HepG2 (cell line): ENCODE measurements at regions not wholly inside any gene's neighbourhood (a gene's known extent, or its start where the extent isn't known, plus 50 kb on each side); places are given as distances from the start of the nearest gene placed in this dataset.

Source experiments
- ATAC-seq: fragments of 200-7000 bp; cut with Tn5 transposase; 3 replicates; pipeline ENCODE4 v1.9.1; 2020; ENCODE audit warnings: mild to moderate bottlenecking, moderate library complexity
- BruUV-seq: library from RNA; stranded (reverse); fragments of 400-500 nt; replicated peaks from 2 replicates; lab custom pipeline; 2021; lab: Mats Ljungman, UMichigan
- CTCF ChIA-PET: fragments of 300-600 bp; formaldehyde crosslinking; extraction: SDS; loops from one replicate; lab custom pipeline; 2021; ENCODE audit warnings: low total read pairs, inconsistent platforms, low intra/inter-chr PET ratio; lab: Yijun Ruan, JAX
- POLR2A ChIA-PET: fragments of 350-600 bp; sonication (Branson Sonifier 250); formaldehyde crosslinking; loops from one replicate; lab custom pipeline; 2020; ENCODE audit warnings: antibody characterized with exemption, inconsistent platforms; lab: Yijun Ruan, JAX
- DNase-seq: peaks from one replicate; pipeline ENCODE4 v3.0.0-alpha.2; 2015; ENCODE audit warnings: low spot score
- FAIRE-seq: peaks from 3 replicates; lab custom pipeline; 2011; peaks lifted over from hg19 to GRCh38; lab: Jason Lieb, UNC
- H2AFZ ChIP-seq: one replicate; pipeline ENCODE4 v1.6.1; 2011; ENCODE audit warnings: low read length, inconsistent platforms
- H3K27ac ChIP-seq: fragments of 300-600 bp; 3 replicates; pipeline ENCODE4 v1.8.0; 2011; ENCODE audit warnings: mixed run types, mild to moderate bottlenecking, mixed read lengths, low read length, inconsistent platforms; ENCODE audit not compliant: insufficient read depth; ENCODE audit errors: extremely low read length
- H3K27me3 ChIP-seq, 2 experiments: fragments of 200-600 bp in 1 of 2; 2 replicates in 1 of 2; 3 replicates in 1 of 2; pipeline versions ENCODE4 v1.6.0 to v1.8.0; 2011; ENCODE audit warnings: low read length in 2 of 2, mild to moderate bottlenecking in 2 of 2, moderate library complexity in 2 of 2, inconsistent platforms in 1 of 2; ENCODE audit not compliant: insufficient read depth in 2 of 2, control insufficient read depth in 1 of 2
- H3K36me3 ChIP-seq, 2 experiments: fragments of 200-600 bp in 1 of 2; replicated peaks in 1 of 2; 2 replicates in 1 of 2; 3 replicates in 1 of 2; pipeline versions ENCODE4 v1.5.1 to v1.8.0; 2011; ENCODE audit warnings: low read length in 2 of 2, inconsistent platforms in 1 of 2; ENCODE audit not compliant: insufficient read depth in 2 of 2, control insufficient read depth in 1 of 2
- H3K4me1 ChIP-seq: 2 replicates; pipeline ENCODE4 v1.5.1; 2012; ENCODE audit warnings: low read length, inconsistent platforms; ENCODE audit not compliant: insufficient read depth
- H3K4me2 ChIP-seq: 2 replicates; pipeline ENCODE4 v1.6.0; 2011; ENCODE audit warnings: low read depth, low read length, inconsistent platforms
- H3K4me3 ChIP-seq, 3 experiments: fragments of 200-600 bp in 1 of 3; sonication (generic), shearing (Covaris generic) in 1 of 3; replicated peaks in 1 of 3; 2 replicates each; pipeline ENCODE4 v1.5.1; 2011 to 2016; ENCODE audit warnings: low read length in 3 of 3, inconsistent platforms in 2 of 3, low read depth in 2 of 3, mild to moderate bottlenecking in 2 of 3, control low read depth in 1 of 3, mixed read lengths in 1 of 3; ENCODE audit not compliant: insufficient read depth in 1 of 3
- H3K79me2 ChIP-seq: one replicate; pipeline ENCODE4 v1.6.1; 2011; ENCODE audit warnings: low read length, inconsistent platforms; ENCODE audit not compliant: insufficient read depth
- H3K9ac ChIP-seq: 2 replicates; pipeline ENCODE4 v1.6.0; 2011; ENCODE audit warnings: mild to moderate bottlenecking, low read depth, low read length, inconsistent platforms; ENCODE audit not compliant: insufficient read depth
- H3K9me3 ChIP-seq: 2 replicates; pipeline ENCODE4 v1.5.1; 2012; ENCODE audit warnings: mild to moderate bottlenecking, low read length
- H4K20me1 ChIP-seq: 2 replicates; pipeline ENCODE4 v1.6.0; 2011; ENCODE audit warnings: inconsistent platforms, mild to moderate bottlenecking, low read length, moderate library complexity; ENCODE audit not compliant: insufficient read depth
- CEBPB ChIP-seq: IDR thresholded peaks from 2 replicates; pipeline ENCODE4 v1.6.1; 2011; ENCODE audit warnings: low read depth, low read length, improper control_type of control experiment, borderline replicate concordance
- CREM ChIP-seq, 2 experiments: sonication (generic) in 1 of 2; formaldehyde crosslinking in 1 of 2; IDR thresholded peaks; 2 replicates each; pipeline versions ENCODE4 v1.4.0 to v1.6.1; 2016 to 2020; ENCODE audit warnings: antibody characterized with exemption in 1 of 2, mild to moderate bottlenecking in 1 of 2, missing genetic modification reagents in 1 of 2
- FOXA1 ChIP-seq, 2 experiments: fragments of 450-650 bp in 1 of 2; sonication (generic) in 1 of 2; formaldehyde crosslinking in 1 of 2; IDR thresholded peaks; 2 replicates each; pipeline versions ENCODE4 v1.4.0 to v1.6.1; 2016 to 2020; ENCODE audit warnings: missing genetic modification reagents in 1 of 2
- KLF11 ChIP-seq: IDR thresholded peaks from 2 replicates; pipeline ENCODE4 v1.6.1; 2016; ENCODE audit warnings: missing compliant biosample characterization
- SP2 ChIP-seq: sonication (generic); formaldehyde crosslinking; IDR thresholded peaks from 2 replicates; pipeline ENCODE4 v1.5.1; 2020; ENCODE audit warnings: mild to moderate bottlenecking, missing genetic modification reagents
- TBL1XR1 ChIP-seq: fragments of 150-350 bp; IDR thresholded peaks from 2 replicates; pipeline ENCODE4 v1.6.1; 2014; ENCODE audit warnings: borderline replicate concordance, low read length; ENCODE audit not compliant: partially characterized antibody
- TCF7 ChIP-seq: sonication (generic); IDR thresholded peaks from 2 replicates; pipeline ENCODE4 v1.6.1; 2016; ENCODE audit warnings: antibody characterized with exemption, low read depth
- TCF7L2 ChIP-seq: IDR thresholded peaks from 2 replicates; pipeline ENCODE4 v1.6.1; 2011; ENCODE audit warnings: mild to moderate bottlenecking, low read depth, low read length, moderate library complexity
- TSC22D2 ChIP-seq: sonication (generic); formaldehyde crosslinking; IDR thresholded peaks from 2 replicates; pipeline ENCODE4 v1.5.1; 2020; ENCODE audit warnings: missing genetic modification reagents, mild to moderate bottlenecking, borderline replicate concordance
- ZSCAN31 ChIP-seq: sonication (generic); formaldehyde crosslinking; IDR thresholded peaks from 2 replicates; pipeline ENCODE4 v1.5.0; 2020; ENCODE audit warnings: low read depth, mild to moderate bottlenecking, missing genetic modification reagents
- WGBS: methylation state at CpG from one replicate; pipeline ENCODE4 v1.1.6; 2017; ENCODE audit warnings: low lambda C conversion rate; 5-methylcytosine and 5-hydroxymethylcytosine counted together
- in situ Hi-C: cut with HindIII; loops from 2 replicates; pipeline ENCODE4 v1.10.0; 2017; ENCODE audit warnings: low pct_unique_long_range_greater_than_20kb; ENCODE audit not compliant: extremely low pct_ligation_motif_present
- intact Hi-C: fragments of 100-400 bp; cut with micrococcal nuclease; formaldehyde crosslinking; loops from one replicate; pipeline ENCODE4 v1.10.0; 2022; ENCODE audit not compliant: unreplicated experiment
- TF ChIP-seq, protein P1 (sequence below): sonication (generic); formaldehyde crosslinking; IDR thresholded peaks from 2 replicates; pipeline ENCODE4 v1.4.0; 2020; ENCODE audit warnings: missing genetic modification reagents
- TF ChIP-seq, protein P2 (sequence below): sonication (generic); formaldehyde crosslinking; IDR thresholded peaks from 2 replicates; pipeline ENCODE4 v1.4.0; 2020; ENCODE audit warnings: missing genetic modification reagents
- TF ChIP-seq, protein P3 (sequence below): sonication (generic); formaldehyde crosslinking; IDR thresholded peaks from 2 replicates; pipeline ENCODE4 v1.5.0; 2020; ENCODE audit warnings: mild to moderate bottlenecking, missing genetic modification reagents, borderline replicate concordance
- TF ChIP-seq, protein P4 (sequence below): sonication (generic); formaldehyde crosslinking; IDR thresholded peaks from 2 replicates; pipeline ENCODE4 v1.4.0; 2020; ENCODE audit warnings: low read depth, mild to moderate bottlenecking, missing genetic modification reagents
- TF ChIP-seq, protein P5 (sequence below): fragments of 450-650 bp; IDR thresholded peaks from 2 replicates; pipeline ENCODE4 v1.6.1; 2016

DNA sequence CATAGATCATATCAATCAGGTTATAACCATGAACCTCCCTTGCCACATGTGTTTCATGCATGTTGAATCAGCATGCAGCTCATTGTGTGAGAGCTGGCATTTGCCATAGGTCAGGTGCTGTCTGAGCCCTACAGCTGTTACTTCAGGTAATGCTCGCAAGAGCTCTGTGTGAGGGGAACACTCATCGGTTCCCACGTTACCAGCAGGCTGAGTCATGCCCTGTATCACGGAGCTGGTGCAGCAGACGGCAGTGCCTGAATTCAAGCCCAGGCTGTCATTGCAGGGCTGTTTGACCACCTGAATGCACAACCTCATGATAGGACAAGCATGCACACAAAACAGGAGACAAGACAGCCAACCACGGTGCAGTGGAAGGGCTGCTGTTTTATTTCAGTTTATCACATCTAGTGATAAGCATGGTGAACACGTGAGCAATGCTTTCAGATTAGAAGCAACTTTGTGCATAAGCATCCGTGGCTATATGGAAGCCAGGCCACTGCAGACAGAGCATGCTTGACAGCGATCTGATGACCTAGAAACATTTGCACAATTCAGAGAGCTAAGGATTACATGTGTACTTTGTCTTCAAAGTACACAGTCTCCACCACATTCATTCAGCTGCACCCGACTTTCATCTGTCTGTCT, 56.4 kb upstream of the PFKP start:
- no peak for FAIRE-seq

More for the DNA sequence above, 56.4 kb upstream of the PFKP start:
- in situ Hi-C loops, result no loop called here
- ATAC-seq, result peak; percentile 64
- no TSS peak for BruUV-seq
- Histone ChIP-seq H3K9ac (no peak overlapping the region), H3K27me3 (peaks cover 2 to 23% of the 10 kb centered on the region in 2 experiments; a peak in 3 of 5 replicates), H3K4me1 (peaks cover 7% of the 10 kb centered on the region; the same call in 1 of the 2 replicates), H3K4me2 (no peak overlapping the region), H3K9me3 (no peaks in the 10 kb centered on the region), H4K20me1 (no peaks in the 10 kb centered on the region; the same call in 1 of the 2 replicates), H2AFZ (no peak overlapping the region), H3K79me2 (no peaks in the 10 kb centered on the region), H3K27ac (no peak overlapping the region), H3K4me3 (no peak overlapping the region), H3K36me3 (no peaks in the 10 kb centered on the region)
- DNase-seq, result peak; percentile 21
- WGBS, result 0% methylated on average over 5 of the region's 10 CpGs
- intact Hi-C loops, result no loop called here
- TF ChIP-seq CREM (IDR thresholded peaks at IDR 0.05) (no peak), CREM (CRISPR knock-in tag; IDR thresholded peaks at IDR 0.05) (no peak), TBL1XR1 (no peak), CEBPB (peak; percentile 27; the same call in 1 of the 2 replicates), ZSCAN31 (no peak), KLF11 (CRISPR knock-in tag) (no peak), FOXA1 (IDR thresholded peaks at IDR 0.05) (no peak), FOXA1 (CRISPR knock-in tag; IDR thresholded peaks at IDR 0.05) (0 out of 2 replicates have a peak, but pooled peaks have one; percentile 15), SP2 (CRISPR knock-in tag) (no peak), TCF7 (peak; percentile 31; the same call in 1 of the 2 replicates), TCF7L2 (no peak), TSC22D2 (CRISPR knock-in tag) (no peak)
- TF ChIP-seq, protein P1, sequence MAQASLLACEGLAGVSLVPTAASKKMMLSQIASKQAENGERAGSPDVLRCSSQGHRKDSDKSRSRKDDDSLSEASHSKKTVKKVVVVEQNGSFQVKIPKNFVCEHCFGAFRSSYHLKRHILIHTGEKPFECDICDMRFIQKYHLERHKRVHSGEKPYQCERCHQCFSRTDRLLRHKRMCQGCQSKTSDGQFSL (CRISPR knock-in tag), result no peak
- TF ChIP-seq, protein P2, sequence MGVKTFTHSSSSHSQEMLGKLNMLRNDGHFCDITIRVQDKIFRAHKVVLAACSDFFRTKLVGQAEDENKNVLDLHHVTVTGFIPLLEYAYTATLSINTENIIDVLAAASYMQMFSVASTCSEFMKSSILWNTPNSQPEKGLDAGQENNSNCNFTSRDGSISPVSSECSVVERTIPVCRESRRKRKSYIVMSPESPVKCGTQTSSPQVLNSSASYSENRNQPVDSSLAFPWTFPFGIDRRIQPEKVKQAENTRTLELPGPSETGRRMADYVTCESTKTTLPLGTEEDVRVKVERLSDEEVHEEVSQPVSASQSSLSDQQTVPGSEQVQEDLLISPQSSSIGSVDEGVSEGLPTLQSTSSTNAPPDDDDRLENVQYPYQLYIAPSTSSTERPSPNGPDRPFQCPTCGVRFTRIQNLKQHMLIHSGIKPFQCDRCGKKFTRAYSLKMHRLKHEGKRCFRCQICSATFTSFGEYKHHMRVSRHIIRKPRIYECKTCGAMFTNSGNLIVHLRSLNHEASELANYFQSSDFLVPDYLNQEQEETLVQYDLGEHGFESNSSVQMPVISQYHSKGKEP, result no peak
- TF ChIP-seq, protein P3, sequence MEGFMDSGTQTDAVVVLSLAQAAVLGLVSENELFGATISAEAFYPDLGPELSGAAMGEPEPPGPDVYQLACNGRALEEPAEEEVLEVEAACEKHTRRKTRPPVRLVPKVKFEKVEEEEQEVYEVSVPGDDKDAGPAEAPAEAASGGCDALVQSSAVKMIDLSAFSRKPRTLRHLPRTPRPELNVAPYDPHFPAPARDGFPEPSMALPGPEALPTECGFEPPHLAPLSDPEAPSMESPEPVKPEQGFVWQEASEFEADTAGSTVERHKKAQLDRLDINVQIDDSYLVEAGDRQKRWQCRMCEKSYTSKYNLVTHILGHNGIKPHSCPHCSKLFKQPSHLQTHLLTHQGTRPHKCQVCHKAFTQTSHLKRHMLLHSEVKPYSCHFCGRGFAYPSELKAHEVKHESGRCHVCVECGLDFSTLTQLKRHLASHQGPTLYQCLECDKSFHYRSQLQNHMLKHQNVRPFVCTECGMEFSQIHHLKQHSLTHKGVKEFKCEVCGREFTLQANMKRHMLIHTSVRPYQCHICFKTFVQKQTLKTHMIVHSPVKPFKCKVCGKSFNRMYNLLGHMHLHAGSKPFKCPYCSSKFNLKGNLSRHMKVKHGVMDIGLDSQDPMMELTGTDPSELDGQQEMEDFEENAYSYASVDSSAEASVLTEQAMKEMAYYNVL (CRISPR knock-in tag), result no peak
- TF ChIP-seq, protein P4, sequence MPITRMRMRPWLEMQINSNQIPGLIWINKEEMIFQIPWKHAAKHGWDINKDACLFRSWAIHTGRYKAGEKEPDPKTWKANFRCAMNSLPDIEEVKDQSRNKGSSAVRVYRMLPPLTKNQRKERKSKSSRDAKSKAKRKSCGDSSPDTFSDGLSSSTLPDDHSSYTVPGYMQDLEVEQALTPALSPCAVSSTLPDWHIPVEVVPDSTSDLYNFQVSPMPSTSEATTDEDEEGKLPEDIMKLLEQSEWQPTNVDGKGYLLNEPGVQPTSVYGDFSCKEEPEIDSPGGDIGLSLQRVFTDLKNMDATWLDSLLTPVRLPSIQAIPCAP, result no peak
- TF ChIP-seq, protein P5, sequence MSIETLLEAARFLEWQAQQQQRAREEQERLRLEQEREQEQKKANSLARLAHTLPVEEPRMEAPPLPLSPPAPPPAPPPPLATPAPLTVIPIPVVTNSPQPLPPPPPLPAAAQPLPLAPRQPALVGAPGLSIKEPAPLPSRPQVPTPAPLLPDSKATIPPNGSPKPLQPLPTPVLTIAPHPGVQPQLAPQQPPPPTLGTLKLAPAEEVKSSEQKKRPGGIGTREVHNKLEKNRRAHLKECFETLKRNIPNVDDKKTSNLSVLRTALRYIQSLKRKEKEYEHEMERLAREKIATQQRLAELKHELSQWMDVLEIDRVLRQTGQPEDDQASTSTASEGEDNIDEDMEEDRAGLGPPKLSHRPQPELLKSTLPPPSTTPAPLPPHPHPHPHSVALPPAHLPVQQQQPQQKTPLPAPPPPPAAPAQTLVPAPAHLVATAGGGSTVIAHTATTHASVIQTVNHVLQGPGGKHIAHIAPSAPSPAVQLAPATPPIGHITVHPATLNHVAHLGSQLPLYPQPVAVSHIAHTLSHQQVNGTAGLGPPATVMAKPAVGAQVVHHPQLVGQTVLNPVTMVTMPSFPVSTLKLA, result 0 out of 2 replicates have a peak, but pooled peaks have one; percentile 4
- ChIA-PET CTCF (no interaction called here), POLR2A (no interaction called here)
